Loucy (cell line): ENCODE measurements at regions not wholly inside any gene's neighbourhood (a gene's known extent, or its start where the extent isn't known, plus 50 kb on each side); places are given as distances from the start of the nearest gene placed in this dataset.
"Not testable (repeated sequence)": the region's sequence is repeated elsewhere in the genome, so short reads cannot be mapped to it uniquely, and the experiment has no call there.

Experiments used
- H2AFZ ChIP-seq: fragments of 200-600 bp; sonication (generic); 2 replicates; pipeline ENCODE4 v1.6.0; 2016; ENCODE audit warnings: antibody characterized with exemption, mild to moderate bottlenecking, low read length, moderate library complexity
- H3F3A ChIP-seq: fragments of 200-600 bp; 2 replicates; pipeline ENCODE4 v1.6.0; 2016; ENCODE audit warnings: antibody characterized with exemption, low read depth, mild to moderate bottlenecking
- H3K27me3 ChIP-seq: fragments of 200-600 bp; sonication (generic); 2 replicates; pipeline ENCODE4 v1.6.1; 2014; ENCODE audit warnings: low read length, mild to moderate bottlenecking; ENCODE audit not compliant: insufficient read depth, poor library complexity, severe bottlenecking
- H3K36me3 ChIP-seq: fragments of 200-600 bp; sonication (generic); 2 replicates; pipeline ENCODE4 v1.6.1; 2016; ENCODE audit warnings: low read length; ENCODE audit not compliant: insufficient read depth
- H3K4me1 ChIP-seq: fragments of 200-600 bp; sonication (generic); 2 replicates; pipeline ENCODE4 v1.5.1; 2014; ENCODE audit warnings: low read length, mild to moderate bottlenecking; ENCODE audit not compliant: insufficient read depth, poor library complexity, severe bottlenecking
- H3K4me2 ChIP-seq: fragments of 200-600 bp; sonication (generic); 2 replicates; pipeline ENCODE4 v1.6.0; 2014; ENCODE audit warnings: antibody characterized with exemption, low read length, low read depth, mild to moderate bottlenecking; ENCODE audit not compliant: poor library complexity, severe bottlenecking
- H3K4me3 ChIP-seq: fragments of 200-600 bp; sonication (generic); 2 replicates; pipeline ENCODE4 v1.5.1; 2014; ENCODE audit warnings: low read length, mild to moderate bottlenecking, mixed read lengths; ENCODE audit not compliant: poor library complexity, severe bottlenecking
- H3K79me2 ChIP-seq: fragments of 200-600 bp; sonication (generic); 2 replicates; pipeline ENCODE4 v1.6.1; 2014; ENCODE audit warnings: low read length; ENCODE audit not compliant: insufficient read depth
- H3K9ac ChIP-seq: fragments of 200-600 bp; sonication (generic); 2 replicates; pipeline ENCODE4 v1.6.0; 2014; ENCODE audit warnings: mild to moderate bottlenecking, low read depth, low read length, moderate library complexity; ENCODE audit not compliant: poor library complexity, severe bottlenecking
- H3K9me2 ChIP-seq: fragments of 200-600 bp; sonication (generic); replicated peaks from 2 replicates; pipeline ENCODE4 v1.6.1; 2016; ENCODE audit warnings: low read depth, low read length, mixed read lengths
- H3K9me3 ChIP-seq: fragments of 200-600 bp; sonication (generic); 2 replicates; pipeline ENCODE4 v1.6.1; 2014; ENCODE audit warnings: mild to moderate bottlenecking, antibody characterized with exemption, low read length, low read depth; ENCODE audit not compliant: insufficient read depth
- H4K20me1 ChIP-seq: fragments of 200-600 bp; sonication (generic); 2 replicates; pipeline ENCODE4 v1.6.0; 2014; ENCODE audit warnings: antibody characterized with exemption, low read length, mild to moderate bottlenecking; ENCODE audit not compliant: insufficient read depth, poor library complexity, severe bottlenecking
- EZH2phosphoT487 ChIP-seq: fragments of 200-600 bp; IDR thresholded peaks from 2 replicates; pipeline ENCODE4 v1.6.1; 2018; ENCODE audit warnings: antibody characterized with exemption, mild to moderate bottlenecking, moderate library complexity, borderline replicate concordance
- TF ChIP-seq, protein P1 (sequence below): fragments of 200-600 bp; sonication (generic); conservative IDR thresholded peaks from 2 replicates; pipeline ENCODE4 v1.5.1; 2014; ENCODE audit warnings: mild to moderate bottlenecking, antibody characterized with exemption, low read length

DNA sequence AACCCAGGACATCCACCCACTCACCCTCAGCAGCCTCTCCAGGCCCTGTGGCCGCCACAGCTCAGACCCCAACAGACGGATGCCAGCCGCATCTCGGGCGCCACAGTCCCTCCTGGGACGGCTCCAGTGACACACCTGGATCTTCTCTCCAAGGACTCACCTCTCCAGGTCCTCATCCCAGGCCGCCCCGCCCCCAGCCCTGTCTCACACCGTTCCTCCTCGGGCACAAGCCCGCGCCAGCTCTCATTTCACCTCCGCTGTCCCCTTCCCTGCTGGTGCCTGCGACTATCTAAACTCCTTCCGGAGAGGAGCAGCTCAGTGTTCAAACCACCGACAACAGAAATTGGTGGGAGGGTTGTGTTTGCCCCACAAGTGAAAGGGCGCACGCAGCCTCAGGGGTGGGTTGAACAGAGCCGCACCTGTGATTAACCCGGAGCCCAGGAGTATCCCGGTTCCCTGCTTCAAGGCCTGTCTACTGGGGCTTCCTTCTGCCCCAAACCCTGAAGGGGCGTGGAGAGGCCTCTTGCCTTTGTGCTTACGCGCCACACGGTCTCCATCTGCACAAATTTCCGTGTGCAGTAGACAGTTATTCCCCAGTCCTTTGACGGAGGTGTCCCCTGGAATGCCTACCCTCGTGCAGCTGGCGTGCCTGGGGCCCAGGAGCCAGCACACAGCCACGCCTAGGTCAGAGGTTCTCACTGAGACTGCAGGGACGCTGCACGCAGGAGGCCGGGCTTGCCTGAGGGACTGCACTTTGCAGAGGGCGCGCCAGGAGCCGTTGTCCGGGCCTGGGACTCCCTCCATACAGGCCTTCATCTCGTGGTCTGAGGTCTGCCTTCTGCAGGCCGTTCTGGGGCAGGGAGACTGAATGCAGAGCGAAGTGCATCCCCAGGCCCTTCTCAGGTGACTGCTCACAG lies 232.7 kb downstream of the DLL1 start:
- no peak overlapping the region for H2AFZ ChIP-seq
- H3K36me3 ChIP-seq = no peaks in the 10 kb centered on the region
- no peak overlapping the region for H3K9ac ChIP-seq
- no peaks in the 10 kb centered on the region for H3K27me3 ChIP-seq
- H3K4me1 ChIP-seq = no peaks in the 10 kb centered on the region
- TF ChIP-seq, protein P1, sequence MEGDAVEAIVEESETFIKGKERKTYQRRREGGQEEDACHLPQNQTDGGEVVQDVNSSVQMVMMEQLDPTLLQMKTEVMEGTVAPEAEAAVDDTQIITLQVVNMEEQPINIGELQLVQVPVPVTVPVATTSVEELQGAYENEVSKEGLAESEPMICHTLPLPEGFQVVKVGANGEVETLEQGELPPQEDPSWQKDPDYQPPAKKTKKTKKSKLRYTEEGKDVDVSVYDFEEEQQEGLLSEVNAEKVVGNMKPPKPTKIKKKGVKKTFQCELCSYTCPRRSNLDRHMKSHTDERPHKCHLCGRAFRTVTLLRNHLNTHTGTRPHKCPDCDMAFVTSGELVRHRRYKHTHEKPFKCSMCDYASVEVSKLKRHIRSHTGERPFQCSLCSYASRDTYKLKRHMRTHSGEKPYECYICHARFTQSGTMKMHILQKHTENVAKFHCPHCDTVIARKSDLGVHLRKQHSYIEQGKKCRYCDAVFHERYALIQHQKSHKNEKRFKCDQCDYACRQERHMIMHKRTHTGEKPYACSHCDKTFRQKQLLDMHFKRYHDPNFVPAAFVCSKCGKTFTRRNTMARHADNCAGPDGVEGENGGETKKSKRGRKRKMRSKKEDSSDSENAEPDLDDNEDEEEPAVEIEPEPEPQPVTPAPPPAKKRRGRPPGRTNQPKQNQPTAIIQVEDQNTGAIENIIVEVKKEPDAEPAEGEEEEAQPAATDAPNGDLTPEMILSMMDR = no peak
- no peaks in the 10 kb centered on the region for H3F3A ChIP-seq
- H3K9me3 ChIP-seq = peaks cover 14% of the 10 kb centered on the region; the same call in 1 of the 2 replicates
- no peaks in the 10 kb centered on the region for H3K79me2 ChIP-seq
- no peaks in the 10 kb centered on the region for H4K20me1 ChIP-seq
- H3K4me3 ChIP-seq = no peak overlapping the region
- H3K9me2 ChIP-seq = no peaks in the 10 kb centered on the region
- no peak overlapping the region for H3K4me2 ChIP-seq

DNA sequence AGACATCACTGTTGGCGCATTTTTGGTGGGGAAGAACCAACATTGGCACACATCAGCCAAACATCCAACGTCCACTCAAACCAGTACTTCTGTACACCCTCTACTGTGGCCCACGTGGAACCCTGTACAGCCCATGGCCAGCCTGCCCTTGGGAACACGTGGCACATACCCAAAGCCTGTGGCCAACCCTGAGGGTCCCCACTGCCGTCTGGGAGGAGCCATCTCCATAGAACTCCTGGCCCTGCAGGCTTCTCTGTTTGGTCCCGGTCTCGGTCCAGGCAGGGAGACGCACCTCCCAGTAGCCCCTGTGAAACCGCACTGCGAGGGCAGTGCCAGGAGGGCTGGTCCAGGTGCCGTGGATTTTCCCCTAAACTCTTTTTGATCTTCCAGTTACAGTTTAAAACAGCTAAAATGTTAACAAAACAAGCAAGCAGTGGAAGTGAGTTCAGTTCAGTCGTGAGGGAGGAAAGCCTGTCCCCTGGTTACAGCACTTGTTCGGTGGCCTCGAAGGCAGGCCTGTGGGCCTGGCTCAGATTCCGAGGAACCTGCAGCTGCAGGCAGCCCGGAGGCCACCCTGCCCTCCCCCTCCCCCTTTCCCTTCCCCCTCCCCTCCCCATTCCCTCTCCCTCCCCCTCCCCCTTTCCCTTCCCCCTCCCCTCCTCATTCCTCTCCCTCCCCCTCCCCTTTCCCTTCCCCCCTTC lies 233.7 kb downstream of the DLL1 start:
- Histone ChIP-seq H3K4me2 (no peak overlapping the region), H3K27me3 (no peaks in the 10 kb centered on the region)
- TF ChIP-seq EZH2phosphoT487 = no peak
- TF ChIP-seq, protein P1 = no peak

DNA sequence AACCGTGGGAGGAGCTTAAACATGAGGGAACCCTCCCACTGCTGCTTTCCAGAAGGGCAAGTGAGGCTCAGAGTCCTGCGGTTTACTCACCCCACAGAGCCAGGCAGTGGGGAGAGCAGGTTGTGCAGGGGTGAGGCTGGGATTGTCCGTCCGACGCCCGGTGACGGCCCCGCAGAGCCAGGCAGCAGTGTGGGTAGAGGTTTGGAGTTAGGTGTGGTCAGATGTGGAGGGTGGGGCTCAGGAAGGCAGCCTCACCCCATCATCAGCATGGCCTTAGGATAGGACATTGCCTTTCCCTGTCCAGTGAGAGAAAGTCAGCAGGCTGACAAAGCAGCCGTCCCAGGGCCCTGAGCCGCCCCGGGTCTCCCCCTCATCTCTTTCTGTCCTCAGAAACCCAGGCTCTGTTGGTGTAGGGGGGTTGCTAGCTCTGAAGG lies 234.6 kb downstream of the DLL1 start:
- Histone ChIP-seq H3K4me3 (no peak overlapping the region), H3K9ac (no peak overlapping the region), H3K27me3 (no peaks in the 10 kb centered on the region), H3F3A (no peaks in the 10 kb centered on the region), H3K4me2 (no peak overlapping the region), H3K9me2 (no peaks in the 10 kb centered on the region), H3K36me3 (no peaks in the 10 kb centered on the region), H2AFZ (no peak overlapping the region), H3K9me3 (peaks cover 13% of the 10 kb centered on the region; the same call in 1 of the 2 replicates), H3K4me1 (no peaks in the 10 kb centered on the region), H4K20me1 (no peaks in the 10 kb centered on the region), H3K79me2 (no peaks in the 10 kb centered on the region)
- TF ChIP-seq EZH2phosphoT487 = no peak
- TF ChIP-seq, protein P1 = no peak

More for the DNA sequence above, 233.7 kb downstream of the DLL1 start:
- Histone ChIP-seq H3K9ac (no peak overlapping the region), H3K4me1 (no peaks in the 10 kb centered on the region), H4K20me1 (no peaks in the 10 kb centered on the region), H2AFZ (no peak overlapping the region), H3K9me2 (no peaks in the 10 kb centered on the region), H3K9me3 (peaks cover 13% of the 10 kb centered on the region; the same call in 1 of the 2 replicates), H3F3A (no peaks in the 10 kb centered on the region), H3K79me2 (no peaks in the 10 kb centered on the region), H3K36me3 (no peaks in the 10 kb centered on the region), H3K4me3 (no peak overlapping the region)

DNA sequence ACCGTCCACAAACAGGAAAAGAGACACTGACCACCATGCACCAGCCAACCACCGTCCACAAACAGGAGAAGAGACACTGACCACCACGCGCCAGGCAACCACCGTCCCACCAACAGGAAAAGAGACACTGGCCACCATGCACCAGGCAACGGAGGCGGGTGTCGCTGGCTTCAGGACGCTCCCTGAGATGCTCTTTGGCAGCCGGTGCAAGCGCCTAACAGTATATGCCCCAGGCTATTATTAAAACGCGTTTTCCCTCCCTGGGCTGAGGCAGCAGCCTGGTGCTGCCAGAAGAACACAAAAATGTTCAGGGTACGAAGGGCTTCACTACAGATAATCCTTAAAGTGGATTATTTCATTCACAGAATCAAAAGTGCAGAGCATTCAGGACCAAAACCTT lies 235.1 kb downstream of the DLL1 start:
- H3K27me3 ChIP-seq, H3K4me3 ChIP-seq, H3K4me1 ChIP-seq, H3K79me2 ChIP-seq, H3K9me2 ChIP-seq, H4K20me1 ChIP-seq, H3K36me3 ChIP-seq, H3F3A ChIP-seq, H3K4me2 ChIP-seq, H3K9ac ChIP-seq, H2AFZ ChIP-seq: not testable (repeated sequence)
- H3K9me3 ChIP-seq = peaks cover 14% of the 10 kb centered on the region; the same call in 1 of the 2 replicates
